ENCODE measurements at regions not wholly inside any gene's neighbourhood (a gene's known extent, or its start where the extent isn't known, plus 50 kb on each side); places are given as distances from the start of the nearest gene placed in this dataset.

GRCh38 chr21:32216293-32216692 lies 62.6 kb downstream of the MIS18A start:
- no peak overlapping the region for H3K4me3 ChIP-seq (ENCODE audit: low read depth, poor library complexity, severe bottlenecking)
- no peak for TF ChIP-seq CTCF (IDR thresholded peaks at IDR 0.05)
- intact Hi-C loops (cut with DNase I; ENCODE audit: low total_unique reads), result no loop called here
- DNase-seq (ENCODE audit: low spot score in 2 of 2), result no peak

- intact Hi-C loops (cut with DNase I; ENCODE audit: low total_unique reads), result no loop called here
- 72 to 78% methylated on average over 5 of the region's 5 CpGs for WGBS, 2 donors
- H3K4me3 ChIP-seq (ENCODE audit: low read depth, poor library complexity, severe bottlenecking), result no peak overlapping the region
- TF ChIP-seq POLR2A (IDR thresholded peaks at IDR 0.05) (no peak), CTCF (IDR thresholded peaks at IDR 0.05) (no peak)
- no peak for DNase-seq (ENCODE audit: low spot score in 2 of 2)
Measured at GRCh38 chr21:32215306-32215685, 63.6 kb downstream of the MIS18A start.

- 78 to 87% methylated on average over 4 to 5 of the region's 5 CpGs for WGBS, 2 donors
- intact Hi-C loops (cut with DNase I; ENCODE audit: low total_unique reads), result no loop called here
- H3K4me3 ChIP-seq (ENCODE audit: low read depth, poor library complexity, severe bottlenecking), result no peak overlapping the region
- TF ChIP-seq POLR2A (IDR thresholded peaks at IDR 0.05) (no peak), CTCF (IDR thresholded peaks at IDR 0.05) (no peak)
- no peak for DNase-seq (ENCODE audit: low spot score in 2 of 2)
Measured at GRCh38 chr21:32214654-32215305, 64.1 kb downstream of the MIS18A start.

- DNase-seq (ENCODE audit: low spot score in 2 of 2), result no peak
- intact Hi-C loops (cut with DNase I; ENCODE audit: low total_unique reads), result no loop called here
- no peak overlapping the region for H3K4me3 ChIP-seq (ENCODE audit: low read depth, poor library complexity, severe bottlenecking)
- TF ChIP-seq CTCF (IDR thresholded peaks at IDR 0.05) (no peak), POLR2A (IDR thresholded peaks at IDR 0.05) (no peak)
- WGBS, 2 donors, result 80 to 85% methylated on average over 4 of the region's 4 CpGs
Measured at GRCh38 chr21:32212116-32212515, 66.7 kb downstream of the MIS18A start.

GRCh38 chr21:32211306-32211705 lies 67.5 kb downstream of the MIS18A start:
- 88 to 92% methylated on average over 3 of the region's 3 CpGs for WGBS, 2 donors
- intact Hi-C loops (cut with DNase I; ENCODE audit: low total_unique reads), result no loop called here
- no peak overlapping the region for H3K4me3 ChIP-seq (ENCODE audit: low read depth, poor library complexity, severe bottlenecking)

More at GRCh38 chr21:32211306-32211705, 67.5 kb downstream of the MIS18A start:
- TF ChIP-seq CTCF (IDR thresholded peaks at IDR 0.05) (no peak), POLR2A (IDR thresholded peaks at IDR 0.05) (no peak)
- no peak for DNase-seq (ENCODE audit: low spot score in 2 of 2)

Measured in lower leg skin (tissue), 4 donors.